DND-41 (cell line): ENCODE measurements at regions not wholly inside any gene's neighbourhood (a gene's known extent, or its start where the extent isn't known, plus 50 kb on each side); places are given as distances from the start of the nearest gene placed in this dataset.

Source experiments
- ATAC-seq: fragments of 200-7000 bp; cut with Tn5 transposase; 3 replicates; pipeline ENCODE4 v1.9.1; 2021; ENCODE audit warnings: low read depth; ENCODE audit not compliant: insufficient read depth
- DNase-seq: peaks from one replicate; pipeline ENCODE4 v3.0.0-alpha.2; 2020
- H2AFZ ChIP-seq: 2 replicates; pipeline ENCODE4 v1.6.0; 2012; ENCODE audit warnings: low read depth, low read length
- H3K27ac ChIP-seq: 2 replicates; pipeline ENCODE4 v1.5.1; 2012; ENCODE audit warnings: low read length, inconsistent platforms
- H3K27me3 ChIP-seq: fragments of 200-600 bp; sonication (generic); 2 replicates; pipeline ENCODE4 v1.6.0; 2012; ENCODE audit warnings: low read length, mild to moderate bottlenecking, inconsistent platforms; ENCODE audit not compliant: insufficient read depth, poor library complexity
- H3K36me3 ChIP-seq: 2 replicates; pipeline ENCODE4 v1.5.1; 2012; ENCODE audit warnings: low read length, inconsistent platforms; ENCODE audit not compliant: insufficient read depth
- H3K4me1 ChIP-seq: 2 replicates; pipeline ENCODE4 v1.5.1; 2012; ENCODE audit warnings: mild to moderate bottlenecking, low read length; ENCODE audit not compliant: insufficient read depth
- H3K4me2 ChIP-seq: 2 replicates; pipeline ENCODE4 v1.6.0; 2012; ENCODE audit warnings: mild to moderate bottlenecking, moderate library complexity, low read length, inconsistent platforms; ENCODE audit not compliant: insufficient read depth
- H3K4me3 ChIP-seq, 2 experiments: fragments of 200-600 bp in 1 of 2; shearing (Covaris generic) in 1 of 2; 2 replicates each; pipeline ENCODE4 v1.5.1; 2012 to 2016; ENCODE audit warnings: inconsistent platforms in 2 of 2, low read length in 2 of 2, mild to moderate bottlenecking in 2 of 2, low read depth in 1 of 2, moderate library complexity in 1 of 2
- H3K79me2 ChIP-seq: 2 replicates; pipeline ENCODE4 v1.6.0; 2012; ENCODE audit warnings: low read length, inconsistent platforms; ENCODE audit not compliant: insufficient read depth
- H3K9ac ChIP-seq: 2 replicates; pipeline ENCODE4 v1.6.0; 2012; ENCODE audit warnings: low read depth, mild to moderate bottlenecking, inconsistent platforms, low read length, moderate library complexity
- H3K9me3 ChIP-seq: 2 replicates; pipeline ENCODE4 v1.5.1; 2012; ENCODE audit warnings: low read length, moderate library complexity, mild to moderate bottlenecking, inconsistent platforms; ENCODE audit not compliant: insufficient read depth, severe bottlenecking
- H4K20me1 ChIP-seq: 2 replicates; pipeline ENCODE4 v1.6.0; 2012; ENCODE audit warnings: low read length; ENCODE audit not compliant: insufficient read depth
- CTCF ChIP-seq: IDR thresholded peaks from 2 replicates; pipeline ENCODE4 v1.5.1; 2012; ENCODE audit warnings: borderline replicate concordance, low read length, moderate library complexity, mild to moderate bottlenecking; ENCODE audit not compliant: poor library complexity, severe bottlenecking; ENCODE audit errors: extremely low read depth
- EZH2 ChIP-seq: IDR thresholded peaks from 3 replicates; pipeline ENCODE4 v1.6.1; 2012; ENCODE audit warnings: borderline replicate concordance, low read depth, mild to moderate bottlenecking, moderate library complexity, low read length, inconsistent platforms; ENCODE audit not compliant: severe bottlenecking

GRCh38 chr13:107057028-107057631, 489.2 kb upstream of the ARGLU1 start:
- TF ChIP-seq CTCF (no peak), EZH2 (no peak)
- ATAC-seq (no peak), DNase-seq (no peak)
- H2AFZ ChIP-seq, result no peak overlapping the region
- no peaks in the 10 kb centered on the region for H4K20me1 ChIP-seq
- no peaks in the 10 kb centered on the region for H3K27me3 ChIP-seq
- no peak overlapping the region for H3K9ac ChIP-seq
- H3K79me2 ChIP-seq, result no peaks in the 10 kb centered on the region
- H3K4me3 ChIP-seq, result no peak overlapping the region
- no peak overlapping the region for H3K27ac ChIP-seq
- H3K36me3 ChIP-seq, result no peaks in the 10 kb centered on the region
- no peak overlapping the region for H3K4me2 ChIP-seq
- H3K4me1 ChIP-seq, result no peaks in the 10 kb centered on the region
- H3K9me3 ChIP-seq, result no peaks in the 10 kb centered on the region

- DNase-seq, result no peak
Measured at GRCh38 chr13:107043021-107043956, 475.4 kb upstream of the ARGLU1 start.

GRCh38 chr13:107035778-107036177, 467.8 kb upstream of the ARGLU1 start:
- Histone ChIP-seq H3K27me3 (no peaks in the 10 kb centered on the region), H4K20me1 (no peaks in the 10 kb centered on the region), H3K9ac (no peak overlapping the region), H2AFZ (no peak overlapping the region), H3K4me1 (no peaks in the 10 kb centered on the region), H3K4me2 (no peak overlapping the region), H3K27ac (no peak overlapping the region), H3K9me3 (no peaks in the 10 kb centered on the region), H3K36me3 (no peaks in the 10 kb centered on the region), H3K4me3 (no peak overlapping the region), H3K79me2 (no peaks in the 10 kb centered on the region)
- DNase-seq, result no peak
- TF ChIP-seq CTCF (no peak), EZH2 (no peak)
- no peak for ATAC-seq

More at GRCh38 chr13:107043021-107043956, 475.4 kb upstream of the ARGLU1 start:
- Histone ChIP-seq H3K9me3 (no peaks in the 10 kb centered on the region), H3K4me1 (no peaks in the 10 kb centered on the region), H2AFZ (no peak overlapping the region), H3K27me3 (no peaks in the 10 kb centered on the region), H3K36me3 (no peaks in the 10 kb centered on the region), H3K79me2 (no peaks in the 10 kb centered on the region), H3K4me2 (no peak overlapping the region), H3K27ac (no peak overlapping the region), H4K20me1 (no peaks in the 10 kb centered on the region), H3K9ac (no peak overlapping the region), H3K4me3 (no peak overlapping the region)
- ATAC-seq, result no peak
- no peak for TF ChIP-seq CTCF
- TF ChIP-seq EZH2, result no peak
